ENCODE measurements at regions not wholly inside any gene's neighbourhood (a gene's known extent, or its start where the extent isn't known, plus 50 kb on each side); places are given as distances from the start of the nearest gene placed in this dataset.
"Not testable (repeated sequence)": the region's sequence is repeated elsewhere in the genome, so short reads cannot be mapped to it uniquely, and the experiment has no call there.

DNA sequence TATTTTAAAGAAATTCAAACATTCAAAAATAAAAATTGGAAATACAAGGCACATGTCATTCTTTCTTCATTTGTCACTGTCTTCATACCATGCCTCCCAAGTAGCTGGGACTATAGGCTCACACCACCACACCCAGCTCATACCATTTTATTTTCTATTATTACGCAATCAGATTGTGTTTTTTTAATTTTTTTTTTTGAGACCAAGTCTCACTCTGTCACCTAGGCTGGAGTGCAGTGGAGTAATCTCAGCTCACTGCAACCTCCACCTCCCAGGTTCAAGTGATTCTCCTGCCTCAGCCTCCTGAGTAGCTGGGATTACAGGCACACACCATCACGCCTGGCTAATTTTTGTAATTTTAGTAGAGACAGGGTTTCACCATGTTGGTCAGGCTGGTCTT lies 526.1 kb downstream of the DTWD2 start:
- not testable (repeated sequence) for H3K4me1 Mint-ChIP-seq (ENCODE audit: low read depth); H3K9me3 Mint-ChIP-seq (ENCODE audit: low read depth); H3K4me3 Mint-ChIP-seq; H3K36me3 Mint-ChIP-seq; H3K27ac Mint-ChIP-seq; H3K27me3 Mint-ChIP-seq

DNA sequence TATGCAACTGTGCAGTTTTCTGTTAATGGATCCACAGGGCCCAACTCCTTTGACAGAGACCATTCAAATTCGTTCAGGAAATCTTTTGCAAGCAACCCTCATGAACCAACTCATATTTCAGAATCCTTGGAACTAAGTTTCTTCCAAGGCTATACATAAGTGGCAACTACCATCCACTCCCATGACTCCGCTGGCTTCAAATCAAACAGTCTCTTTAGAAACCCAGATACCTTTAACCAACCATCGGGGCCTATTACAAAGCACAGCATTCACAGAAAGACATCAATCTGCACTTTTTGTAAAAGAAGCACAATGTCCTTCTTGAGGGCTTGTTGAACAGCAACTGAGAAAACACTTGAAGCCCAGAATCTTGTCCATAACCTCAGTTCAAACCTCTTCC lies 526.9 kb downstream of the DTWD2 start:
- Mint-ChIP-seq H3K27me3 (no peaks in the 10 kb centered on the region), H3K4me1 (ENCODE audit: low read depth) (no peaks in the 10 kb centered on the region), H3K4me3 (no peak overlapping the region), H3K36me3 (no peaks in the 10 kb centered on the region), H3K27ac (no peak overlapping the region), H3K9me3 (ENCODE audit: low read depth) (no peaks in the 10 kb centered on the region)

DNA sequence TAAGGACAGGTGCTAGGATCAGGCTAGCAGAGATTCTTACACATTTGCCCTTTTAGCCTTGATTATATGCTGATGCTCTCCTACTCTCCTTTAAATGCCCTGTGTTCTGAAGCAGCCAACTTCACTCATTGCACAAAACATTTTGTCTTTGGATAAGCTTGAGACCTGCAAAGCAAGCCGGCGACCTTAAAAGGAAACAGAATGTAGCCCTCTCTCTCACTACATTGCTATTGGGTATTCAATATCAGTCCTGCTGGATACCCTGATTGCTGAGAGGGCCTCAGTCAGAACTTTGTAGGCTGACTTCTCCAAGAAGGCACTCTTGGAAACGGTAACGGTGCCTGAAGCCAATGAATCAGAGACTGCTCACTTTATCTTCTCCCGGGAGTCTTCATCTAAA lies 528.9 kb downstream of the DTWD2 start:
- no peaks in the 10 kb centered on the region for H3K36me3 Mint-ChIP-seq
- no peaks in the 10 kb centered on the region for H3K4me1 Mint-ChIP-seq (ENCODE audit: low read depth)
- no peaks in the 10 kb centered on the region for H3K9me3 Mint-ChIP-seq (ENCODE audit: low read depth)
- no peak overlapping the region for H3K27ac Mint-ChIP-seq
- no peak overlapping the region for H3K4me3 Mint-ChIP-seq
- no peaks in the 10 kb centered on the region for H3K27me3 Mint-ChIP-seq

DNA sequence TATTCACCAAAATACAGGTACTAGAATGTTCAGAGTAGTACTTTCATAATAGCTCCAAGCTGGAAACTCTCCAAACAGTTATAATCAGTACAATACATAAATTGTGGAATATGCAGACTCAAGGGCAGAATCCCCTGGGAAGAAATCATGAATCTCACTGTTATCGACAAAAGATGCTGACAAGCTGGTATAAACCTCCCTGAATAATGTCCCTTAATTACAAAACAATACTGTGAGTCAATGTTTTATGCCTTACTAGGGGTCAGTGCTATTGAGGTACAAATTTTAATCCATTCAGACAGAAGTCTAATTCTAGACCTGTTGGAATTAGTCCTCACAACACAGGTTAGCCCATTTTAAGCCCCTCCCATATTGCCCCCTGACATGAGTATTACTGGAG lies 532.3 kb downstream of the DTWD2 start:
- no peak overlapping the region for H3K4me3 Mint-ChIP-seq
- H3K4me1 Mint-ChIP-seq (ENCODE audit: low read depth): no peaks in the 10 kb centered on the region
- no peaks in the 10 kb centered on the region for H3K27me3 Mint-ChIP-seq
- no peaks in the 10 kb centered on the region for H3K36me3 Mint-ChIP-seq
- no peak overlapping the region for H3K27ac Mint-ChIP-seq
- no peaks in the 10 kb centered on the region for H3K9me3 Mint-ChIP-seq (ENCODE audit: low read depth)

DNA sequence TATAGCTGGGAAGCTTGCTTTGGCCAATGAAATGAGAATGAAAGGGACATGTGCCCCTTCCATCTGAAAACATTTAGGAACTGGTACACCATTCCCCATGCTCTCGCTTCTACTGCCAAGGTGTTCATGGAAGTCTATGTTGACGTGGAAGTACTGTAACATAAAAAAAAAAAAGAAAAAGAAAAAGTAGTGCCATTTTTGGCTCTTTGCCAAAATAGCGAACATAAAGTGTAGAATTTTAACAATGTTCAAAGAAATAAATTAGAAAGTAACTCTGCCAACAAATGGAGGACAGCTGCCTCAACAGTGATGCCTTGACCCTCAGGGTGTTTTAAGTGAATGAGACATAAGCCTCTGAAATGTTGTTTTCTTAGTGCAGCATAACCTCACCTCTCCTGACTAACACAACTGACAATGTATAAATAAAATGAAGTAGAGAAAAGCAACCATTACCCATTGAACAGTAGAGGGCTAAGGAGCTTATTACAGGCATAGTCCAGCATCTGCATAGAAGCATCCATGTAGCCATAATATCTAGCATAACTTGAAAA lies 536.6 kb downstream of the DTWD2 start:
- Mint-ChIP-seq H3K4me1 (ENCODE audit: low read depth) (no peaks in the 10 kb centered on the region), H3K4me3 (no peak overlapping the region), H3K9me3 (ENCODE audit: low read depth) (no peaks in the 10 kb centered on the region), H3K27ac (no peak overlapping the region), H3K27me3 (no peaks in the 10 kb centered on the region), H3K36me3 (no peaks in the 10 kb centered on the region)

DNA sequence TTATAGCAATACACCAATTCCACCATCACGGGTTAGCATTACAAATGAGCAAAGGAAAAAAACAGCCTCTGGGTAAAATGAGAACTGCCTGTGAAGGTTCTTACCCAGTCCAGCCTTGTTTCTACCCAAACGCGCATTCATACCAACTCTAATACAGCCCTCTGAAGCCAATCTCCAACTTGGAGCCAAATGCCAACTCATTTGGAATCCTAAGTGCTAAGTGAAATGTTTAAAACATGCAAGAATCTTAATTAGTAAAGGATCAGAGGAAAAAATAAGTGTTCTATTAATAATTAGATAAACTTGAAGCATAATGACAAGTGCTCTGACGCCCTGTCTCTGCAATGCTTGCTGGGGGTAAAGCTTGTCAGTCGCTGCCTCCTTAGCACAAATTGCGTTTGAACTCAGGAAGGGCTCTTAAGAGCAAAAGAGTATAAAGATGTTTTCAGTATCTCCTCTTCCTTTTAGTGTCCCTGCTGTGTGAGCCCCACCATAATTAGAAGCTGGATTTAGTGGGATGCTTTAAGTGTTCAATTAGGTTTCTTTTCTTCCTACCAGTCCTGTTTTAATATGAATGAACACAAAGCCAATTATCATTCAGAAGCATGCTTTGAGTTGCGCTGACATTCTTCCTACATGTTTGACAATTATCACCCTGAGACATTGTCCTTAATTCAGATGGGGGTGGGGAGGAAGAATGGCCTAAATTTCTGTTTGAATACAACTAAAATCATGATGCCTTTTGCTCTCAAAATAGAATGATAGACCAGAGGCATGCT lies 537.6 kb downstream of the DTWD2 start:
- H3K27me3 Mint-ChIP-seq: no peaks in the 10 kb centered on the region
- no peaks in the 10 kb centered on the region for H3K36me3 Mint-ChIP-seq
- no peak overlapping the region for H3K27ac Mint-ChIP-seq

DNA sequence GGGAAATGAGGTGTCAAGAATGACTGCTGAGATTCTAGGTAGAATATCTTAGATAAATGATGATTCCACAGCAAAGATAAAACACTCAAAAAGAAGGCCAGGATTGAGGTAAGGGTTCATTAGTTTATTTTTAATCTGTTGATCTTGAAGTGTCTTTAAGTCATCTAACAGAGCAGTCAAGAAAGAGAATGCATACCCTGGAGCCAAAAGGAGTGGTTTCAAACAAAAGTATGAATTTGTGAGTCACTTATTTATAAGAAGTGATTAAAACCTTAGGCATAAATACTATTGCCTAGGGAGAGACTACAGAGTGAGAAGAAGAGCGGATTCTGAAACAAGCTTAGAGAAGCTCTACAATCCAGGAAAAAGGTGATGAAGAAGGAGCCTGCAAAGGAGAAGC lies 541.0 kb downstream of the DTWD2 start:
- Mint-ChIP-seq H3K4me1 (ENCODE audit: low read depth) (no peaks in the 10 kb centered on the region), H3K27ac (no peak overlapping the region), H3K36me3 (no peaks in the 10 kb centered on the region), H3K9me3 (ENCODE audit: low read depth) (no peaks in the 10 kb centered on the region), H3K27me3 (no peaks in the 10 kb centered on the region), H3K4me3 (no peak overlapping the region)

More for the DNA sequence above, 537.6 kb downstream of the DTWD2 start:
- H3K9me3 Mint-ChIP-seq (ENCODE audit: low read depth): no peaks in the 10 kb centered on the region
- no peaks in the 10 kb centered on the region for H3K4me1 Mint-ChIP-seq (ENCODE audit: low read depth)
- no peak overlapping the region for H3K4me3 Mint-ChIP-seq

DNA sequence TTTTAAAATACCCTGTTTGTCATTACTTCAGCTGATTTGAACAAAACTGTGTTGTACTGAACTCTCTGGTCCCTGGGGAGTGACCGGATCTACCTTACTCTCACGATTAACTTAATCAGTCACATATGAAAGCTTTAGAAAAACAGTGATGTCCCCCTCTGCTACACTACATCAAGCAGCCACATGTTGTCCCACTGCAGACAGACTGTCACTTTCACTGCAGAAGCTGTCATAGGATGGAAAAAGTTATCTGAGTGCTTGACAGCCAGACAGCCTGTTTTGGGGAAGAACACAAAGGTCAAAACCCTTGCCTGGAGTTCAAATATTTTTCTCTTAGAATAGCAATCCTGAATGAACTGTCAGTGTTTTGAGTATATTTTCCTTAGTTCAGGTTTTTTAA lies 546.4 kb downstream of the DTWD2 start:
- H3K27ac Mint-ChIP-seq: no peak overlapping the region
- no peaks in the 10 kb centered on the region for H3K36me3 Mint-ChIP-seq
- no peak overlapping the region for H3K4me3 Mint-ChIP-seq
- H3K4me1 Mint-ChIP-seq (ENCODE audit: low read depth): no peaks in the 10 kb centered on the region
- H3K27me3 Mint-ChIP-seq: no peaks in the 10 kb centered on the region
- H3K9me3 Mint-ChIP-seq (ENCODE audit: low read depth): no peaks in the 10 kb centered on the region

DNA sequence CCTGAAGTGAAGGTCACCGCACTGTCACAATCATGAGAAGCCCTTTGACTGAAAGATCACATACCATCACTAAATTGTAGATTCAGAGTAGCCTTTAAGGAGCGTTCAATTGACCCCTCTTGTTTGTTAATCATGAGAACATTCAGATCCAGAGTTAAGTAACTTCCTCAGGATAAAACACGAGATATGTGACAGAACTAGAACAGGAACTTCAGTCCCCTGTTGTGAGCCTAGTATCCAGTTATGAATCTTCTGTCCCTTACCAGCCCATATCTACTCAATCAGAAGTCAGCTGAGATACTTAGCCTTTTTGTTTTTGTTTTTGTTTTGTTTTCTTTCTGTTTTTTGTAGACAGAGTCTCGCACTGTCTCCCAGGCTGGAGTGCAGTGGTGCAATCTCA lies 547.3 kb downstream of the DTWD2 start:
- H3K9me3 Mint-ChIP-seq (ENCODE audit: low read depth): no peaks in the 10 kb centered on the region

DNA sequence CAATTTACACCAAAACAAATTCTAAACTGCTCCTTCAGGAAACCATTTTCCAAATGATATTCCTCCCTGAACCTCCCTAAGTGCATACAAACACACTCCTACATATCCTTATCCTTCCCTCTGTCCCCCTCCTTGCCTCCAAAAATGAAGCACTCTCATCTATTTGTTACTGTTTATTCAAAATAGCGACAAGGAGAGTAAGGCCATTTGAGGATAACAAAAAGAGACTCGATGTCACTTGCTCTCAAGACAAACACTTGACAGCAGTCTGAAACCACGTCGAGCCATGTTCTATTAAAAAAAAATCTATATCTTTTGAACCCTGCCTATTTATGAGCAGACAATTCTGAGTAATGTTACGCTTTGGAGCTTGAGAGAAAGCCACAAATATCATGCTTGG lies 547.9 kb downstream of the DTWD2 start:
- Mint-ChIP-seq H3K27me3 (no peaks in the 10 kb centered on the region), H3K36me3 (no peaks in the 10 kb centered on the region), H3K4me1 (ENCODE audit: low read depth) (no peaks in the 10 kb centered on the region), H3K9me3 (ENCODE audit: low read depth) (no peaks in the 10 kb centered on the region), H3K27ac (no peak overlapping the region), H3K4me3 (no peak overlapping the region)

More for the DNA sequence above, 547.3 kb downstream of the DTWD2 start:
- no peaks in the 10 kb centered on the region for H3K4me1 Mint-ChIP-seq (ENCODE audit: low read depth)
- H3K4me3 Mint-ChIP-seq: no peak overlapping the region
- H3K27me3 Mint-ChIP-seq: no peaks in the 10 kb centered on the region
- H3K36me3 Mint-ChIP-seq: no peaks in the 10 kb centered on the region
- no peak overlapping the region for H3K27ac Mint-ChIP-seq

DNA sequence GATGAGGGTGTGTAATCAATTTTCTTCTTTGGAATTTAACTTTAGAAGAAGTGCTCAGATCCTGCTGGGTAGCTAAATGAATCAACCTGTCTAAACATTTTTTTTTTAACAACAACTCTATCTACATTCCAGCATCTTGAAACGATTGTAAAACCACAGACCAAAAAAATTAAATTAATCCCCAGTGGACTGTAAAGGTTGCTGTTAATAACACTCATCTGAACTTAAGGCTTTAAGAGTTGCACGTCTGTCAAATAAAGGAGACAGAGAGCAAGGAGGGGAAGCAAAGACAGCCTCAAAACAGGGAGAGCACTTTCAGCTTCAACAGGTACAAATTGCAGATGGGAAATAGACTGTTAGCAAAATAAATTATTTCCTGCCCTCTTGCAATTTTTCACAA lies 548.5 kb downstream of the DTWD2 start:
- Mint-ChIP-seq H3K4me1 (ENCODE audit: low read depth) (no peaks in the 10 kb centered on the region), H3K36me3 (no peaks in the 10 kb centered on the region), H3K27me3 (no peaks in the 10 kb centered on the region), H3K27ac (no peak overlapping the region), H3K9me3 (ENCODE audit: low read depth) (no peaks in the 10 kb centered on the region), H3K4me3 (no peak overlapping the region)

DNA sequence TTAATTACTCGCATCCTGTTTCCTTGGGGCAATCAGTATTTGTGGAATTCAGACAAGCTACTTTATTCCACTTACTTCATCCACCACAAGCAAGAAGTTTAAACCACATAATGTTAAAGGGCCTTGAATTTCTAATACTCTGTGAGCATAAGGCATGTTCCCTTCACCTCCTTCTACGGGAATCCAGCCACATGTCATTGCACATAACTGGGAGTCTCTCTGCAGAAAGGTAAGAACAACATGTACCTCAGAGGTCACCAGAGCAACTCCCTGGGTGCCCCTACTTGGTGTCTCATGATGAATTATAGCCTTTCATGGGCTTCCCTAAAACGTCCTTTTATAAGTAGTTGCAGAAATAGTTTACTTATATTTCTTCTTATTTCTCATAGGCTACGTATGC lies 553.2 kb downstream of the DTWD2 start:
- no peaks in the 10 kb centered on the region for H3K36me3 Mint-ChIP-seq
- H3K9me3 Mint-ChIP-seq (ENCODE audit: low read depth): no peaks in the 10 kb centered on the region
- no peak overlapping the region for H3K4me3 Mint-ChIP-seq
- no peak overlapping the region for H3K27ac Mint-ChIP-seq
- no peaks in the 10 kb centered on the region for H3K27me3 Mint-ChIP-seq
- no peaks in the 10 kb centered on the region for H3K4me1 Mint-ChIP-seq (ENCODE audit: low read depth)

DNA sequence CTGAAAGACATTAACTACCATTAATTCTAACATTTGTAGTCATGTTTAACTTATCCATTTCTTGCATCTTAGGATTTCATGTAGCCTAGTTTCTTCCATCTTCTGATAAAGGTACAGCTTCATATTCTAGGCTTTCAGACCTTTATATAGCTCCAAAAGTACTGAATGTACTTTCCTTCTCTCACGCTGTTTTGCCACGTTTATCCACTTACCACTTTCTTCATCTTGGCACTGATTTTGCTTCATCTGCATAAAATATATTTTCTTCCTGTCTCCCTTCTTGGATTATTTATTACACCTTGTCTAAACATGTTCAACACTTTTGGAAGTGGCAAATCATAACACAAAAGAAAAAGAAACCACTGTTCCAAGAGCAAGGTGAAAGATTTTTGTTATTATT lies 553.8 kb downstream of the DTWD2 start:
- Mint-ChIP-seq H3K27me3 (no peaks in the 10 kb centered on the region), H3K4me3 (no peak overlapping the region), H3K9me3 (ENCODE audit: low read depth) (no peaks in the 10 kb centered on the region), H3K4me1 (ENCODE audit: low read depth) (no peaks in the 10 kb centered on the region), H3K36me3 (no peaks in the 10 kb centered on the region), H3K27ac (no peak overlapping the region)

DNA sequence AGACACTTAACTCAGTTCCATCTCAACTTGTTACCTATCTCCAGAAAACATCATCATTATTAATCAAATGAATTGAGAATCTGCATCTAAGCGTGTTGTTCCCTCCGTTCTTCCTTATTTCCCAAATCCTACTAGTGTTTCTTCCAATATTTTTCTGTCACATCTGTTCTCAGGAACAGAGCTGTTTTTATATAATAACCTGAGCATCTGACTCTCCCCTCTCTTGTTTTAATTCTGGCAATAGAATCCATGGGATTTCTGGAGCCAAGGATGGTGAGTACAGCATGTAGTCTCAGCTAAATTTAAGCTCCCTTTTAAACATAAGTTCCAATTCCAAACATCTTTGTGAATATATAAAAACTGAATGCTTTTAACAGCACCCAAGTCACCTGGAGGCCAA lies 558.3 kb downstream of the DTWD2 start:
- no peaks in the 10 kb centered on the region for H3K4me1 Mint-ChIP-seq (ENCODE audit: low read depth)
- no peaks in the 10 kb centered on the region for H3K9me3 Mint-ChIP-seq (ENCODE audit: low read depth)
- H3K4me3 Mint-ChIP-seq: no peak overlapping the region
- H3K36me3 Mint-ChIP-seq: no peaks in the 10 kb centered on the region
- H3K27ac Mint-ChIP-seq: no peak overlapping the region
- no peaks in the 10 kb centered on the region for H3K27me3 Mint-ChIP-seq

DNA sequence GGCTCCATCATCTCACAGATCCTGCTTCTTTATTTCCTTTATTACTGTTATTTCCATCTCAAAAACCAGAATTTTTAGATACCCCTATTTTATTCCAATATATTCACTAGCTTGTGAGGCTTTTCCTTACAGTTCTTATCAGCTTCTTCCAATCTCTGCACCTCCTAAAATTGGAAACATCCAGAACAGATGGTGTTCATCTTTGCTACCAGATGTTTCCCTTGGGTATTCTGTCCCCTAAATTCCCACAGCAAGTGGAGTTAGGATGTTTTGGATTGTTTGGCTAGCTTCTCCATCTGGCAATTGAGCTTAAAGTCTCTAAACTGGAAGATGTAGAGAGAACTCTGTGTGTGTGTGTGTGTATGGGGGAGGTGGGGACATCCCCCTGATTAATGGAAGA lies 580.4 kb downstream of the DTWD2 start:
- no peak overlapping the region for H3K4me3 Mint-ChIP-seq
- no peak overlapping the region for H3K27ac Mint-ChIP-seq
- H3K27me3 Mint-ChIP-seq: no peaks in the 10 kb centered on the region
- no peaks in the 10 kb centered on the region for H3K36me3 Mint-ChIP-seq
- no peaks in the 10 kb centered on the region for H3K9me3 Mint-ChIP-seq (ENCODE audit: low read depth)
- no peaks in the 10 kb centered on the region for H3K4me1 Mint-ChIP-seq (ENCODE audit: low read depth)

DNA sequence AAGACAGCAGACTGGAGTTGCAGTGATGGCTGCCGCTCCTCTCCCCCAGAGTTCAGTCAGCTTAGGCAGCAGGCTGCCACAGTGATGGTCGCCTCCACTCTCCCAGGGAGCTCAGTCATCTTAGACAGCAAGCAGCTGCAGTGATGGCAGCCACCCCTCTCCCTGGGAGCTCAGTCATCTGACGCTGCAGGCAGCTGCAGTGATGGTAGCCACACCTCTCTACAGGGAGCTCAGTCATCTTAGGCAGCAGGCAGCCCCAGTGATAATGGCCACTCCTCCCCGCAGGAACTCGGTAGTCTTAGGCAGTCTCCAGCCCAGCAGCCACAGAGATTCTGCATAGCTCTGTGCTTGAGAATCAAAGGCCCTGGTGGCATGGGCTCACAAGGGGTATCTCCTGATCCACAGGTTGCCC lies 582.7 kb downstream of the DTWD2 start:
- Mint-ChIP-seq H3K9me3 (ENCODE audit: low read depth) (no peaks in the 10 kb centered on the region), H3K27me3 (no peaks in the 10 kb centered on the region), H3K4me3 (no peak overlapping the region)

More for the DNA sequence above, 582.7 kb downstream of the DTWD2 start:
- no peak overlapping the region for H3K27ac Mint-ChIP-seq
- H3K36me3 Mint-ChIP-seq: no peaks in the 10 kb centered on the region
- no peaks in the 10 kb centered on the region for H3K4me1 Mint-ChIP-seq (ENCODE audit: low read depth)
